Neural crest cell (in vitro differentiated cells): ENCODE measurements at regions not wholly inside any gene's neighbourhood (a gene's known extent, or its start where the extent isn't known, plus 50 kb on each side); places are given as distances from the start of the nearest gene placed in this dataset.

ENCODE experiments used
- DNase-seq: peaks from one replicate; pipeline ENCODE4 v3.0.0; 2021; ENCODE audit warnings: low read depth, mixed read lengths, low spot score
- H3K27ac Mint-ChIP-seq: one replicate; pipeline ENCODE4 v1.8.0; 2021; ENCODE audit warnings: mild to moderate bottlenecking, mixed read lengths; ENCODE audit not compliant: unreplicated experiment
- H3K27me3 Mint-ChIP-seq: 2 replicates; pipeline ENCODE4 v1.8.0; 2021; ENCODE audit warnings: low read depth, mild to moderate bottlenecking, mixed read lengths
- H3K36me3 Mint-ChIP-seq: 2 replicates; pipeline ENCODE4 v1.8.0; 2021; ENCODE audit warnings: low read depth, mild to moderate bottlenecking, mixed read lengths
- H3K4me1 Mint-ChIP-seq: 2 replicates; pipeline ENCODE4 v1.8.0; 2021; ENCODE audit warnings: mixed read lengths
- H3K4me3 Mint-ChIP-seq: one replicate; pipeline ENCODE4 v1.8.0; 2021; ENCODE audit warnings: mild to moderate bottlenecking, mixed read lengths
- H3K9me3 Mint-ChIP-seq: 2 replicates; pipeline ENCODE4 v1.8.0; 2021; ENCODE audit warnings: mixed read lengths
- TF ChIP-seq, protein P1 (sequence below): fragments of 200-600 bp; sonication (generic); conservative IDR thresholded peaks from 2 replicates; pipeline ENCODE4 v1.5.0; 2021; ENCODE audit warnings: antibody characterized with exemption, mild to moderate bottlenecking

DNA sequence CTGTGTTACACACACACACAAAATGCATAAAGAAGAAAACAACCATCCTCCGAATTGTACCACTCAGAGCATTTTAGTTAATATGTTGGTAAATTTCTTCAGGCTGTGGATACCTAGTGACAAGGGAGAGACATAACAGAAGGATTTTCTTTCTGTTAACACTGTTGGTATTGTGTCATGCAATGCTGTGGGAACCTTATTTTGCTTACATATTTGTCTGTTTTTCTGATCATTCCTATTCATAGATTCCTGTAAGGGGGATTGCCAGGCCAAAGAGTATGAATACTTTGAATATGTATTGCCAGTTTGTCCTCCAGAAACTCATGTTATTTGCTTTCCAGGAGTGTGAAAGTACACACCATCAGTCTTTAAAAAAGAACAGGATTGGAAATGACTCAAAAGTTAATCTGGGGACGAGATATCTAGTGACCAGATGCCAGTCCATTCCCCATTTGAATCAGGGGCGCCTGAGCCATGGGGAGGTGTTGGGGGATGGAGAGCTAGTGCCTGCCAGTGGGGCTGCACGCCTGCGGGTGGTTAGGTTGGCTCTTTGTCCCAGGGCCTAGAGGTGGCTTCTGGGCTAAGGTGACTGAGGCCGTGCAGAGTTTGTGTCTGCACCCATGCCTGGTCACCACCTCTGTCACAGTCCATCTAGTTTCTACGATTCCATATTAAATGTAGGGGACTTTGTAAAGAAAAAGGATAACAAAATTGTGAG is 142.0 kb downstream of the PTPN20 start:
- Mint-ChIP-seq H3K27me3 (no peaks in the 10 kb centered on the region), H3K4me1 (peaks cover 18% of the 10 kb centered on the region), H3K9me3 (no peaks in the 10 kb centered on the region), H3K4me3 (no peak overlapping the region), H3K36me3 (no peaks in the 10 kb centered on the region), H3K27ac (no peak overlapping the region)
- no peak for DNase-seq
- TF ChIP-seq, protein P1, sequence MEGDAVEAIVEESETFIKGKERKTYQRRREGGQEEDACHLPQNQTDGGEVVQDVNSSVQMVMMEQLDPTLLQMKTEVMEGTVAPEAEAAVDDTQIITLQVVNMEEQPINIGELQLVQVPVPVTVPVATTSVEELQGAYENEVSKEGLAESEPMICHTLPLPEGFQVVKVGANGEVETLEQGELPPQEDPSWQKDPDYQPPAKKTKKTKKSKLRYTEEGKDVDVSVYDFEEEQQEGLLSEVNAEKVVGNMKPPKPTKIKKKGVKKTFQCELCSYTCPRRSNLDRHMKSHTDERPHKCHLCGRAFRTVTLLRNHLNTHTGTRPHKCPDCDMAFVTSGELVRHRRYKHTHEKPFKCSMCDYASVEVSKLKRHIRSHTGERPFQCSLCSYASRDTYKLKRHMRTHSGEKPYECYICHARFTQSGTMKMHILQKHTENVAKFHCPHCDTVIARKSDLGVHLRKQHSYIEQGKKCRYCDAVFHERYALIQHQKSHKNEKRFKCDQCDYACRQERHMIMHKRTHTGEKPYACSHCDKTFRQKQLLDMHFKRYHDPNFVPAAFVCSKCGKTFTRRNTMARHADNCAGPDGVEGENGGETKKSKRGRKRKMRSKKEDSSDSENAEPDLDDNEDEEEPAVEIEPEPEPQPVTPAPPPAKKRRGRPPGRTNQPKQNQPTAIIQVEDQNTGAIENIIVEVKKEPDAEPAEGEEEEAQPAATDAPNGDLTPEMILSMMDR = no peak

DNA sequence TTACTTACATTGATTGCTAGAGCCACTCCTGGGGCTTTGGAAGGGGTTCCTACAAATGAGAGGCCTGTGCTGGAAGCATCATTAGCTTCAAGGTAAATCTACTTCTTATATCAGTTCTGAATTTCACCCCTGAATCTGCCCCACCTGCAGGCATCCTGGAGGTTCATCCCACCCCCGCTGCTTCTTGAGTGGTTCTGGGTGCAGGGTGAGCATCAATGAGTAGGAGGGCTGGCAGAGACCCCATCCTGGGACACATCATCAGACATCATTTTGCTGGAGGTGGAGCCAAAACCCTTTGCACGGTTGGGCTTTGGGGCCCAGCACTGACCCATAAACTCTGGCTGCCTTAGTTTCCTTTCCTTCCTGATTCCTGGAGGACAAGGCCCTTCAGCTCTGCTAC is 143.7 kb downstream of the PTPN20 start:
- TF ChIP-seq, protein P1 = no peak
- Mint-ChIP-seq H3K36me3 (no peaks in the 10 kb centered on the region), H3K4me3 (no peak overlapping the region), H3K9me3 (no peaks in the 10 kb centered on the region), H3K4me1 (peaks cover 18% of the 10 kb centered on the region), H3K27ac (no peak overlapping the region), H3K27me3 (no peaks in the 10 kb centered on the region)
- DNase-seq = no peak

DNA sequence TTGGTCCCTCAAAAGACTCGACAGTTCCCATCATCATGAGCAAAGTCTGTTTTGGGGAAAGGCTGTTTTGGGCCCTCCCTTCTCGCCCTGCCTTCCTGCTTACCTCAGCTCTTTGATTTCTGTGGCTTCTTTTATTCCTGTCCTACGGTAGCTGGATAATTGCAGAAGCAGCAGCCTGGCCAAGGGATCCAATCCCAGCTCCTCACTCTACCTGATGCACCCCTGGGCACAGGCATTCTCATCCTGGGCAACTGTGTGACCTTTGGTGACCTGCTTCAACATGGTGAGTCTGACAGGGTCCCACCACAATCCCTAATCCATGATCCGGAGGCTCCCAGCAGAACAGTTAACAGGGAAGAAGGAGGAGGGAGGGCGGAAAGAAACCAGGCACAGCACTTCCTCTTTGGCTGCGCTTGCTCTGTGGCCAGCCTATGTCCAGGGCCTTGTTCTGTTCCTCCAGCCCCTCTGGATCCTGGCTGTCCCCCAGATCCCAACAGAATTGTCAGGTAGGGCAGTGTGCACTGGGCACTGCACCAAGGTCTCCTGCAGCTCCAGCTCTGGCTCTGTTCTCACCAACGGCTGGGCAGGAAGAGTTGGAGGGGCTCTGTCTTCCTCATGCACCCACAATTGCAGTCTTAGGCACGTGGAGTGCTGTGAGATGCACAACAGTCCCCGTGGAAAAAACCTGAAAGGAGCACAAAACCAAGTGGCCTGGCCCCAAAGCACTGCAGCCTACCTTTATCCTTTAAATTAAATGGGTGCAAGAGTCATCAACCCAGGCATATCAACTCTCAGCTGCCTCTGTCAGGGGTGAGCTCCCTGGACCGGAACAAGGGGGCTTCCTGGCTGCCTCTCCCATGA is 144.4 kb downstream of the PTPN20 start:
- Mint-ChIP-seq H3K4me3 (no peak overlapping the region), H3K4me1 (peaks cover 18% of the 10 kb centered on the region), H3K36me3 (no peaks in the 10 kb centered on the region), H3K9me3 (no peaks in the 10 kb centered on the region), H3K27me3 (no peaks in the 10 kb centered on the region), H3K27ac (no peak overlapping the region)
- DNase-seq = no peak
- TF ChIP-seq, protein P1 = no peak

DNA sequence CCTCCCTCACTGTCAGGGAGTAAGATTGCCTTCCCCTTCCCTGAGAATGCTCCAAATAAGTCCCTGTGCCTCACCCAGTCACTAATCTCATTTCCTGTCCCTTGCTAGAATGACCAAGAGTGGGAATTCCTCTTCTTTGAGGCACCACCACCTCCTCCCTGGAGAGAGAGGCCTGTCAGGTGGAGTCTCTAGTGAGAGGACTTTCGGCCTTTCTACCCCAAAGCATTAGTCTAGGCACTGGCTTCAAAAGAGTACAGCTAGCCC is 145.0 kb downstream of the PTPN20 start:
- Mint-ChIP-seq H3K4me1 (peaks cover 18% of the 10 kb centered on the region), H3K27ac (no peak overlapping the region), H3K27me3 (no peaks in the 10 kb centered on the region), H3K4me3 (no peak overlapping the region), H3K9me3 (no peaks in the 10 kb centered on the region), H3K36me3 (no peaks in the 10 kb centered on the region)
- DNase-seq = no peak
- TF ChIP-seq, protein P1 = no peak

DNA sequence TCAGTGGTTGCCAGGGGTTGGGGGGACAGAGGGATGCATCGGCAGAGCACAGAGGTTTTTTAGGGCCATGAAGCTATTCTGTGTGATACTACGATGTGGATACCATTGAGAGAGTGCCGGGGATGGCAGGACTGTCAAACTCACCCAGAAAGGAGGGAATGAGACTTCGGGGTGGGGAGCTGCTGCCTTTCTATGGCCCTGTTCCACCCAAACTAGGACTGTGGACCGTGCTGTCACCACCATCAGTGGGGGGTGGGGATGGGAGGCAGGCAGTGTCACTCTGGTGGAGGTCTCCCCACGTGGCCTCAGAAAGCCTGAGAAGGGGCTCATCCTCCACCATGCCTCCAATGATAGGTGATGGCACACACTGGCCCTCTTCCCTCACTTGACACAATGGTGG is 146.2 kb downstream of the PTPN20 start:
- Mint-ChIP-seq H3K27me3 (no peaks in the 10 kb centered on the region), H3K4me1 (peaks cover 17% of the 10 kb centered on the region), H3K36me3 (no peaks in the 10 kb centered on the region), H3K27ac (peak overlapping the region; percentile 10), H3K4me3 (no peak overlapping the region), H3K9me3 (no peaks in the 10 kb centered on the region)
- no peak for DNase-seq
- TF ChIP-seq, protein P1 = no peak
